22Rv1 (cell line): ENCODE measurements at regions not wholly inside any gene's neighbourhood (a gene's known extent, or its start where the extent isn't known, plus 50 kb on each side); places are given as distances from the start of the nearest gene placed in this dataset.

Source experiments
- H3K27ac ChIP-seq: fragments of 450-650 bp; 2 replicates; pipeline ENCODE4 v1.5.1; 2017
- CTCF ChIP-seq: fragments of 450-650 bp; IDR thresholded peaks from 2 replicates; pipeline ENCODE4 v1.5.1; 2017; ENCODE audit warnings: mild to moderate bottlenecking
- ZFX ChIP-seq: fragments of 450-650 bp; IDR thresholded peaks from 2 replicates; pipeline ENCODE4 v1.6.1; 2017; ENCODE audit warnings: antibody characterized with exemption, borderline replicate concordance

- H3K27ac ChIP-seq = no peak overlapping the region
- TF ChIP-seq ZFX (no peak), CTCF (no peak)
These were observed 210.6 kb upstream of the CELF2 start for GRCh38 chr10:10807106-10807505.

DNA sequence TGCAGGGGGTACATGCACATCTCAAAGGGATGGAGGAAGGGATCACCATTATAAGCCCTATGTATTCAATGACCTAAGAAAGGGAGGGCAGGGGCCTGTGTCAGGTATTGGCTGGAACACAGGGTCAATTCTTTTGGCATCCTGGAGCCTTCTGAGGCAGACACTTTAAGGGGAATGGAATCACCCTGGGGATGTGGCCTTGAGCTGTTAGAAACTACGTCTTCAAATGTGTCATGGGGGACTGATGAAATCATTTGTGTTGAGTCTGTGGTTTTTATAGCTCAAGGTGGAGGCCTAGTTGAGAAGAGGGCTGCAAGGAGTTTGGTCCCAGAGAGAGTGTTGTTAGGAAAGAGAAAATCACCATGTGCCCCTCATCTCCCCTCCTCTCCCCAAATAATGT, 206.1 kb upstream of the CELF2 start:
- no peak overlapping the region for H3K27ac ChIP-seq
- TF ChIP-seq CTCF = no peak
- no peak for TF ChIP-seq ZFX

- H3K27ac ChIP-seq = no peak overlapping the region
- no peak for TF ChIP-seq CTCF
- no peak for TF ChIP-seq ZFX
These were observed 204.0 kb upstream of the CELF2 start for GRCh38 chr10:10813656-10814055.

DNA sequence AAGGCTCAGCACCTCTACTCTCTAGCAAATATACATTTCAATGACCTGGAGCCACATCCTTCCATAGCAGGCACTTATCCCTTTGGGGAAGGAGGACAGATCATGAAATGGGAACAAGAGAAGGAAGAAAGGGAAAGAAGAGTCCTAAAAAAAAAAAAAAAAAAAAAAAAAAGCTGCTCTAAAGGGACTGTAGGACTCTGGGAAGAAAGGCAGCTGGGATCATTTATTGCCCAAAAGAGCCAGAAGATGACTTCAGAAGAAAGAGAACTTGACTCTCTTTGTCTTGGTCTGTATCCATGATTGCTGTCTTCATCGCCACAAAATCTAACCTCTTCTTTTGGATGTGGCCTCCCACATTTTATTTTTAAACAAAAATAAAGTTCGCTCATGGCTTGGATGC, 203.6 kb upstream of the CELF2 start:
- H3K27ac ChIP-seq = no peak overlapping the region
- TF ChIP-seq CTCF = no peak

DNA sequence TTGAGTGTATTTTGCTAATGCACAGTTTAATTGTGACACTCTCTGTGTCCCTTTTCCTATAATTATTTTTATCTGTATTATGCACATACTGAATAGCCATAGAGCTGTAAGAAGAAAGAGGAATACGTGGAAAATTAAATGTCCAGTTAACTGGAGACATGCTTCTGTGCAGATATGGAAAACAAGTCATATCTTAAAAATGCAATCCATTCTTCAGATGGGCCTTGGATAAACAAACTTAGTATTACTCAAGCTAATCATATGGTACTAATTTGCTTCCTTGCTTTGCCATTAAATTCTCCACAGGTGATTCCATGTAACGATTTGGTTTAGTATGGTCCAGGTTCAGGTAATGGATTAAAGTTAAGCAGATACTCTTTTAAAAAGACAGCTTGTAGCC, 201.2 kb upstream of the CELF2 start:
- TF ChIP-seq ZFX (no peak), CTCF (no peak)
- no peak overlapping the region for H3K27ac ChIP-seq

GRCh38 chr10:10817609-10818008, 200.1 kb upstream of the CELF2 start:
- no peak for TF ChIP-seq ZFX
- TF ChIP-seq CTCF = no peak
- no peak overlapping the region for H3K27ac ChIP-seq

- no peak for TF ChIP-seq ZFX
- no peak for TF ChIP-seq CTCF
- no peak overlapping the region for H3K27ac ChIP-seq
These were observed 199.6 kb upstream of the CELF2 start for GRCh38 chr10:10818082-10818481.
